Caco-2 (cell line): ENCODE measurements at regions not wholly inside any gene's neighbourhood (a gene's known extent, or its start where the extent isn't known, plus 50 kb on each side); places are given as distances from the start of the nearest gene placed in this dataset.

Experiments used
- BruUV-seq: library from RNA; stranded (reverse); fragments of 400-500 nt; replicated peaks from 2 replicates; lab custom pipeline; 2021; lab: Mats Ljungman, UMichigan
- CTCF ChIA-PET: fragments of 300-600 bp; sonication (Branson Sonifier 250); formaldehyde crosslinking; loops from one replicate; lab custom pipeline; 2022; ENCODE audit warnings: antibody characterized with exemption; lab: Charles Lee
- POLR2A ChIA-PET: fragments of 300-600 bp; sonication (Branson Sonifier 250); formaldehyde crosslinking; loops from one replicate; lab custom pipeline; 2022; ENCODE audit warnings: antibody characterized with exemption; lab: Charles Lee
- DNase-seq, 2 experiments: peaks; one replicate each; pipeline versions ENCODE4 v3.0.0 to v3.0.0-alpha.2; 2020 to 2022
- H3K27me3 ChIP-seq: replicated peaks from 2 replicates; pipeline ENCODE4 v1.6.0; 2011; ENCODE audit warnings: low read length; ENCODE audit not compliant: control insufficient read depth, insufficient read depth
- H3K36me3 ChIP-seq: 2 replicates; pipeline ENCODE4 v1.5.1; 2011; ENCODE audit warnings: low read length; ENCODE audit not compliant: control insufficient read depth, insufficient read depth
- H3K4me1 ChIP-seq: fragments of 250-450 bp; sonication (Bioruptor Pico); 2 replicates; pipeline ENCODE4 v1.5.1; 2020; ENCODE audit warnings: mild to moderate bottlenecking
- H3K4me3 ChIP-seq: 2 replicates; pipeline ENCODE4 v1.5.1; 2011; ENCODE audit warnings: low read depth, mild to moderate bottlenecking, control low read depth, low read length
- H3K9me3 ChIP-seq: fragments of 250-450 bp; sonication (Bioruptor Pico); 2 replicates; pipeline ENCODE4 v1.5.1; 2020; ENCODE audit warnings: mild to moderate bottlenecking, moderate library complexity
- H3K27ac Mint-ChIP-seq: one replicate; pipeline ENCODE4 v1.8.0; 2022; ENCODE audit warnings: mixed read lengths; ENCODE audit not compliant: unreplicated experiment
- H3K27me3 Mint-ChIP-seq: one replicate; pipeline ENCODE4 v1.8.0; 2022; ENCODE audit warnings: mixed read lengths; ENCODE audit not compliant: insufficient read depth, unreplicated experiment
- H3K36me3 Mint-ChIP-seq: one replicate; pipeline ENCODE4 v1.8.0; 2022; ENCODE audit warnings: mild to moderate bottlenecking, mixed read lengths; ENCODE audit not compliant: insufficient read depth, unreplicated experiment
- H3K4me1 Mint-ChIP-seq: one replicate; pipeline ENCODE4 v1.8.0; 2022; ENCODE audit warnings: low read depth, mixed read lengths; ENCODE audit not compliant: unreplicated experiment
- H3K4me3 Mint-ChIP-seq: one replicate; pipeline ENCODE4 v1.8.0; 2022; ENCODE audit warnings: mild to moderate bottlenecking, moderate library complexity, mixed read lengths; ENCODE audit not compliant: unreplicated experiment
- H3K9me3 Mint-ChIP-seq: one replicate; pipeline ENCODE4 v1.8.0; 2022; ENCODE audit warnings: mixed read lengths; ENCODE audit not compliant: unreplicated experiment
- CTCF ChIP-seq, 2 experiments: fragments of 200-600 bp in 1 of 2; IDR thresholded peaks; 1 replicate in 1 of 2; 2 replicates in 1 of 2; pipeline versions ENCODE4 v1.5.1 to v1.8.0; 2011 to 2022; ENCODE audit warnings: antibody characterized with exemption in 1 of 2, control low read depth in 1 of 2, inconsistent platforms in 1 of 2, low read depth in 1 of 2, low read length in 1 of 2, mild to moderate bottlenecking in 1 of 2, moderate library complexity in 1 of 2; ENCODE audit not compliant: insufficient read depth in 1 of 2, severe bottlenecking in 1 of 2, unreplicated experiment in 1 of 2
- intact Hi-C: fragments of 100-400 bp; cut with micrococcal nuclease; formaldehyde crosslinking; loops from one replicate; pipeline ENCODE4 v1.10.0; 2022; ENCODE audit not compliant: unreplicated experiment

- no peaks in the 10 kb centered on the region for H3K9me3 ChIP-seq
- no TSS peak for BruUV-seq
- no peak overlapping the region for H3K4me3 ChIP-seq
- ChIA-PET CTCF (no interaction called here), POLR2A (no interaction called here)
- no peaks in the 10 kb centered on the region for H3K36me3 Mint-ChIP-seq
- peaks cover 5% of the 10 kb centered on the region; the same call in 1 of the 2 replicates for H3K4me1 ChIP-seq
- no peaks in the 10 kb centered on the region for H3K27me3 ChIP-seq
- no peak overlapping the region for H3K27ac Mint-ChIP-seq
- H3K4me3 Mint-ChIP-seq, result no peak overlapping the region
- H3K27me3 Mint-ChIP-seq, result peaks cover 7% of the 10 kb centered on the region
- H3K4me1 Mint-ChIP-seq, result peaks cover 6% of the 10 kb centered on the region
- no peak for TF ChIP-seq CTCF (IDR thresholded peaks at IDR 0.05; ENCODE audit: insufficient read depth in 1 of 2, low read depth in 1 of 2, low read length in 1 of 2, severe bottlenecking in 1 of 2, unreplicated experiment in 1 of 2)
- intact Hi-C loops, result no loop called here
- DNase-seq, result no peak
- no peaks in the 10 kb centered on the region for H3K36me3 ChIP-seq
- H3K9me3 Mint-ChIP-seq, result no peaks in the 10 kb centered on the region
Observed at GRCh38 chr3:40715551-40715950, 190.8 kb downstream of the ZNF621 start.

GRCh38 chr3:40717471-40717870 is 192.7 kb downstream of the ZNF621 start:
- TF ChIP-seq CTCF (IDR thresholded peaks at IDR 0.05; ENCODE audit: insufficient read depth in 1 of 2, low read depth in 1 of 2, low read length in 1 of 2, severe bottlenecking in 1 of 2, unreplicated experiment in 1 of 2), result no peak
- Histone ChIP-seq H3K36me3 (no peaks in the 10 kb centered on the region), H3K4me1 (peaks cover 8% of the 10 kb centered on the region; the same call in 1 of the 2 replicates), H3K27me3 (no peaks in the 10 kb centered on the region), H3K4me3 (no peak overlapping the region), H3K9me3 (no peaks in the 10 kb centered on the region)
- H3K4me1 Mint-ChIP-seq, result peaks cover 9% of the 10 kb centered on the region
- no peak overlapping the region for H3K4me3 Mint-ChIP-seq
- peaks cover 7% of the 10 kb centered on the region for H3K27me3 Mint-ChIP-seq
- no peak overlapping the region for H3K27ac Mint-ChIP-seq
- no peaks in the 10 kb centered on the region for H3K36me3 Mint-ChIP-seq
- ChIA-PET CTCF (no interaction called here), POLR2A (interaction anchor here (0.6 kb wide), 1 partner anchor 621 kb away, joined by 3 read pairs; no protein-coding TSS in a partner anchor)
- no TSS peak for BruUV-seq
- no peaks in the 10 kb centered on the region for H3K9me3 Mint-ChIP-seq
- no peak for DNase-seq
- intact Hi-C loops, result no loop called here

GRCh38 chr3:40718209-40718608 is 193.4 kb downstream of the ZNF621 start:
- Histone ChIP-seq H3K36me3 (no peaks in the 10 kb centered on the region), H3K9me3 (no peaks in the 10 kb centered on the region), H3K27me3 (no peaks in the 10 kb centered on the region), H3K4me1 (peaks cover 8% of the 10 kb centered on the region; the same call in 1 of the 2 replicates), H3K4me3 (no peak overlapping the region)
- intact Hi-C loops, result no loop called here
- CTCF ChIA-PET, result no interaction called here
- BruUV-seq, result no TSS peak
- H3K27ac Mint-ChIP-seq, result no peak overlapping the region
- H3K36me3 Mint-ChIP-seq, result no peaks in the 10 kb centered on the region
- DNase-seq, result no peak
- peaks cover 9% of the 10 kb centered on the region for H3K4me1 Mint-ChIP-seq
- H3K4me3 Mint-ChIP-seq, result no peak overlapping the region
- H3K27me3 Mint-ChIP-seq, result peaks cover 7% of the 10 kb centered on the region
- POLR2A ChIA-PET, result no interaction called here
- no peak for TF ChIP-seq CTCF (IDR thresholded peaks at IDR 0.05; ENCODE audit: insufficient read depth in 1 of 2, low read depth in 1 of 2, low read length in 1 of 2, severe bottlenecking in 1 of 2, unreplicated experiment in 1 of 2)
- H3K9me3 Mint-ChIP-seq, result no peaks in the 10 kb centered on the region
